IMR-90 (cell line): ENCODE measurements at regions not wholly inside any gene's neighbourhood (a gene's known extent, or its start where the extent isn't known, plus 50 kb on each side); places are given as distances from the start of the nearest gene placed in this dataset.

ENCODE experiments used
- ATAC-seq: fragments of 200-7000 bp; cut with Tn5 transposase; 2 replicates; pipeline ENCODE4 v1.9.1; 2020; ENCODE audit warnings: low read depth, mild to moderate bottlenecking, moderate library complexity
- BruUV-seq: library from RNA; stranded (reverse); fragments of 400-500 nt; replicated peaks from 2 replicates; lab custom pipeline; 2021; lab: Mats Ljungman, UMichigan
- CTCF ChIA-PET: fragments of 300-600 bp; formaldehyde crosslinking; extraction: SDS; loops from one replicate; lab custom pipeline; 2021; ENCODE audit warnings: antibody characterized with exemption; lab: Yijun Ruan, JAX
- POLR2A ChIA-PET: fragments of 300-600 bp; sonication (Branson Sonifier 250); formaldehyde crosslinking; loops from one replicate; lab custom pipeline; 2022; ENCODE audit warnings: antibody characterized with exemption; ENCODE audit not compliant: unreplicated experiment; lab: Charles Lee
- DNase-seq: peaks from one replicate; pipeline ENCODE4 v3.0.0; 2013
- H2AFZ ChIP-seq: replicated peaks from 2 replicates; pipeline ENCODE3; 2013; ENCODE audit warnings: low read length, mild to moderate bottlenecking; ENCODE audit not compliant: poor library complexity
- H2AK5ac ChIP-seq: 2 replicates; pipeline ENCODE4 v1.6.1; 2013; ENCODE audit warnings: low read depth, low read length, inconsistent platforms
- H2AK9ac ChIP-seq: replicated peaks from 2 replicates; pipeline ENCODE3; 2013; ENCODE audit warnings: mild to moderate bottlenecking, low read depth, low read length, moderate library complexity; ENCODE audit not compliant: poor library complexity
- H2BK120ac ChIP-seq: 2 replicates; pipeline ENCODE4 v1.6.1; 2013; ENCODE audit warnings: low read depth, low read length, inconsistent platforms
- H2BK15ac ChIP-seq: 3 replicates; pipeline ENCODE4 v1.6.1; 2013; ENCODE audit warnings: low read depth, low read length, inconsistent platforms
- H2BK20ac ChIP-seq: 2 replicates; pipeline ENCODE4 v1.6.1; 2013; ENCODE audit warnings: low read depth, mild to moderate bottlenecking, inconsistent platforms, low read length, moderate library complexity
- H2BK5ac ChIP-seq: 2 replicates; pipeline ENCODE4 v1.6.1; 2013; ENCODE audit warnings: mild to moderate bottlenecking, low read depth, low read length, inconsistent platforms; ENCODE audit not compliant: poor library complexity, severe bottlenecking
- H3K14ac ChIP-seq: replicated peaks from 2 replicates; pipeline ENCODE4 v1.6.1; 2013; ENCODE audit warnings: low read depth, low read length, inconsistent platforms
- H3K18ac ChIP-seq: 2 replicates; pipeline ENCODE4 v1.6.1; 2013; ENCODE audit warnings: low read depth, low read length, control low read depth
- H3K23ac ChIP-seq: 2 replicates; pipeline ENCODE4 v1.6.1; 2013; ENCODE audit warnings: low read depth, low read length, inconsistent platforms
- H3K27ac ChIP-seq: 2 replicates; pipeline ENCODE4 v1.5.1; 2013; ENCODE audit warnings: mild to moderate bottlenecking, control low read depth, low read length; ENCODE audit not compliant: insufficient read depth
- H3K27me3 ChIP-seq: 2 replicates; pipeline ENCODE4 v1.6.1; 2013; ENCODE audit warnings: low read length; ENCODE audit not compliant: control insufficient read depth, insufficient read depth
- H3K36me3 ChIP-seq: 2 replicates; pipeline ENCODE4 v1.6.1; 2013; ENCODE audit warnings: low read length, mixed read lengths; ENCODE audit not compliant: control insufficient read depth, insufficient read depth
- H3K4ac ChIP-seq: 2 replicates; pipeline ENCODE4 v1.6.1; 2013; ENCODE audit warnings: low read depth, low read length, inconsistent platforms
- H3K4me1 ChIP-seq: 2 replicates; pipeline ENCODE4 v1.6.1; 2013; ENCODE audit warnings: low read length, mixed read lengths; ENCODE audit not compliant: control insufficient read depth, insufficient read depth
- H3K4me2 ChIP-seq: 2 replicates; pipeline ENCODE4 v1.6.1; 2013; ENCODE audit warnings: low read depth, mild to moderate bottlenecking, control low read depth, low read length, moderate library complexity
- H3K4me3 ChIP-seq: 2 replicates; pipeline ENCODE4 v1.5.1; 2013; ENCODE audit warnings: low read depth, mild to moderate bottlenecking, control low read depth, low read length, moderate library complexity; ENCODE audit not compliant: insufficient read depth
- H3K56ac ChIP-seq: 2 replicates; pipeline ENCODE4 v1.6.1; 2013; ENCODE audit warnings: low read length, inconsistent platforms; ENCODE audit not compliant: insufficient read depth; ENCODE audit errors: extremely low read depth
- H3K79me1 ChIP-seq, 2 experiments: 2 replicates each; pipeline ENCODE4 v1.6.1; 2013; ENCODE audit warnings: low read length in 2 of 2, inconsistent platforms in 1 of 2, low read depth in 1 of 2
- H3K9ac ChIP-seq: 2 replicates; pipeline ENCODE4 v1.6.1; 2013; ENCODE audit warnings: low read depth, low read length, control low read depth
- H3K9me1 ChIP-seq: 2 replicates; pipeline ENCODE4 v1.6.1; 2013; ENCODE audit warnings: low read length, inconsistent platforms; ENCODE audit not compliant: insufficient read depth
- H3K9me3 ChIP-seq: 2 replicates; pipeline ENCODE4 v1.6.1; 2013; ENCODE audit warnings: low read length; ENCODE audit not compliant: control insufficient read depth, insufficient read depth
- H4K20me1 ChIP-seq: 2 replicates; pipeline ENCODE4 v1.6.1; 2013; ENCODE audit warnings: low read length, inconsistent platforms; ENCODE audit not compliant: insufficient read depth
- H4K5ac ChIP-seq: 2 replicates; pipeline ENCODE4 v1.6.1; 2013; ENCODE audit warnings: mild to moderate bottlenecking, low read depth, low read length, control low read depth
- H4K8ac ChIP-seq, 2 experiments: 2 replicates each; pipeline ENCODE4 v1.6.1; 2013; ENCODE audit warnings: low read depth in 2 of 2, low read length in 2 of 2, control low read depth in 1 of 2, inconsistent platforms in 1 of 2
- H4K91ac ChIP-seq: 2 replicates; pipeline ENCODE4 v1.6.1; 2013; ENCODE audit warnings: low read depth, low read length, inconsistent platforms; ENCODE audit not compliant: insufficient read depth
- BHLHE40 ChIP-seq: fragments of 150-350 bp; IDR thresholded peaks from 2 replicates; pipeline ENCODE4 v1.6.1; 2016; ENCODE audit warnings: mild to moderate bottlenecking, low read depth, low read length
- CEBPB ChIP-seq: IDR thresholded peaks from 2 replicates; pipeline ENCODE4 v1.6.1; 2012; ENCODE audit warnings: low read depth, low read length, improper control_type of control experiment
- CHD1 ChIP-seq: IDR thresholded peaks from 2 replicates; pipeline ENCODE4 v1.6.1; 2012; ENCODE audit warnings: low read depth, low read length, improper control_type of control experiment
- CTCF ChIP-seq: conservative IDR thresholded peaks from 2 replicates; pipeline ENCODE4 v1.5.1; 2012; ENCODE audit warnings: mild to moderate bottlenecking, low read depth, low read length, improper control_type of control experiment
- ELK1 ChIP-seq: fragments of 150-350 bp; IDR thresholded peaks from 2 replicates; pipeline ENCODE4 v1.6.1; 2016; ENCODE audit warnings: low read depth, mild to moderate bottlenecking, low read length, moderate library complexity, borderline replicate concordance
- MAZ ChIP-seq: IDR thresholded peaks from 2 replicates; pipeline ENCODE4 v1.6.1; 2012; ENCODE audit warnings: low read depth, mild to moderate bottlenecking, low read length, improper control_type of control experiment, moderate library complexity, borderline replicate concordance
- MXI1 ChIP-seq: IDR thresholded peaks from 2 replicates; pipeline ENCODE4 v1.6.1; 2012; ENCODE audit warnings: low read depth, mild to moderate bottlenecking, low read length, moderate library complexity, borderline replicate concordance
- NFE2L2 ChIP-seq: fragments of 150-350 bp; IDR thresholded peaks from 2 replicates; pipeline ENCODE4 v1.6.1; 2016; ENCODE audit warnings: low read depth, mild to moderate bottlenecking, low read length
- POLR2A ChIP-seq: IDR thresholded peaks from 2 replicates; pipeline ENCODE4 v1.6.1; 2012; ENCODE audit warnings: mild to moderate bottlenecking, low read depth, low read length
- RAD21 ChIP-seq: IDR thresholded peaks from 2 replicates; pipeline ENCODE4 v1.6.1; 2012; ENCODE audit warnings: low read length, improper control_type of control experiment
- RCOR1 ChIP-seq: IDR thresholded peaks from 2 replicates; pipeline ENCODE4 v1.6.1; 2012; ENCODE audit warnings: mild to moderate bottlenecking, low read length, improper control_type of control experiment; ENCODE audit not compliant: insufficient replicate concordance
- SMC3 ChIP-seq: fragments of 150-350 bp; IDR thresholded peaks from 2 replicates; pipeline ENCODE4 v1.6.1; 2016; ENCODE audit warnings: low read depth, mild to moderate bottlenecking, antibody characterized with exemption, low read length, moderate library complexity
- USF2 ChIP-seq: fragments of 150-350 bp; IDR thresholded peaks from 2 replicates; pipeline ENCODE4 v1.6.1; 2017; ENCODE audit warnings: mild to moderate bottlenecking, antibody characterized with exemption, low read length, low read depth
- WGBS, 2 experiments: methylation state at CpG; one replicate each; pipeline versions ENCODE4 v1.1.5 to v1.1.7; 2013; ENCODE audit warnings: missing lambda C conversion rate in 2 of 2; ENCODE audit not compliant: insufficient read length in 1 of 2; ENCODE audit errors: extremely low coverage in 2 of 2; 5-methylcytosine and 5-hydroxymethylcytosine counted together
- dilution Hi-C: fragments of 300-500 bp; cut with HindIII; formaldehyde crosslinking; loops from one replicate; pipeline ENCODE4 v1.14.3; 2018; ENCODE audit warnings: low sequenced_read_pairs; ENCODE audit not compliant: unreplicated experiment
- in situ Hi-C: fragments of 300-500 bp; cut with MboI; formaldehyde crosslinking; loops from 3 replicates; pipeline ENCODE4 v1.14.3; 2019; ENCODE audit warnings: low sequenced_read_pairs, inconsistent platforms, mixed read lengths
- intact Hi-C: fragments of 100-400 bp; cut with micrococcal nuclease; formaldehyde crosslinking; loops from 2 replicates; pipeline ENCODE4 v1.10.0; 2022

GRCh38 chr1:170240409-170240808 is 94.7 kb downstream of the NTMT2 start:
- Histone ChIP-seq H3K36me3 (no peaks in the 10 kb centered on the region), H3K27me3 (no peaks in the 10 kb centered on the region), H4K20me1 (no peaks in the 10 kb centered on the region), H3K9me1 (no peaks in the 10 kb centered on the region), H3K79me1 (no peaks in the 10 kb centered on the region), H3K4me1 (no peaks in the 10 kb centered on the region), H4K8ac (no peak overlapping the region), H4K91ac (no peak overlapping the region), H2BK15ac (no peak overlapping the region), H2BK20ac (no peak overlapping the region), H2AK9ac (no peak overlapping the region), H3K4ac (no peak overlapping the region), H2AK5ac (no peak overlapping the region), H3K23ac (no peak overlapping the region), H3K14ac (no peak overlapping the region), H3K4me3 (no peak overlapping the region), H3K4me2 (no peak overlapping the region), H3K27ac (no peak overlapping the region), H2BK120ac (no peak overlapping the region), H4K5ac (no peak overlapping the region), H3K9me3 (no peaks in the 10 kb centered on the region), H3K18ac (no peak overlapping the region), H3K56ac (no peak overlapping the region), H3K9ac (no peak overlapping the region), H2AFZ (no peak overlapping the region), H2BK5ac (no peak overlapping the region)
- DNase-seq (no peak), ATAC-seq (no peak)
- intact Hi-C loops (no loop called here), in situ Hi-C loops (no loop called here), dilution Hi-C loops (no loop called here)
- ChIA-PET POLR2A (no interaction called here), CTCF (no interaction called here)
- no CpG with 5 or more reads among the region's 2 CpGs for WGBS, 2 experiments
- no peak for TF ChIP-seq MXI1
- no peak for TF ChIP-seq CTCF
- TF ChIP-seq POLR2A: no peak
- no peak for TF ChIP-seq USF2
- no peak for TF ChIP-seq BHLHE40
- no peak for TF ChIP-seq NFE2L2
- TF ChIP-seq CHD1: no peak
- no peak for TF ChIP-seq RCOR1
- no peak for TF ChIP-seq MAZ
- TF ChIP-seq SMC3: no peak
- TF ChIP-seq CEBPB: no peak
- TF ChIP-seq RAD21: no peak
- no peak for TF ChIP-seq ELK1
- no TSS peak for BruUV-seq
